Endothelial cell of umbilical vein (primary cell): ENCODE measurements at regions not wholly inside any gene's neighbourhood (a gene's known extent, or its start where the extent isn't known, plus 50 kb on each side); places are given as distances from the start of the nearest gene placed in this dataset.

ENCODE experiments used
- BruUV-seq: library from RNA; stranded (reverse); fragments of 400-500 nt; replicated peaks from 2 replicates; lab custom pipeline; 2021; lab: Mats Ljungman, UMichigan
- CTCF ChIA-PET: fragments of 300-600, 350-600 bp; sonication (Branson Sonifier 250); formaldehyde crosslinking; loops from one replicate; lab custom pipeline; 2021; ENCODE audit warnings: antibody characterized with exemption, inconsistent platforms; lab: Charles Lee
- POLR2A ChIA-PET: fragments of 300-600, 350-600 bp; sonication (Branson Sonifier 250); formaldehyde crosslinking; loops from one replicate; lab custom pipeline; 2021; ENCODE audit warnings: antibody characterized with exemption, inconsistent platforms; lab: Charles Lee
- DNase-seq: peaks from one replicate; pipeline ENCODE4 v3.0.0-alpha.2; 2011; ENCODE audit warnings: low read depth, low spot score
- FAIRE-seq: peaks from 2 replicates; lab custom pipeline; 2011; peaks lifted over from hg19 to GRCh38; lab: Jason Lieb, UNC
- H2AFZ ChIP-seq: 2 replicates; pipeline ENCODE4 v1.6.0; 2012; ENCODE audit warnings: low read depth, low read length, control low read depth, inconsistent platforms
- H3K27ac ChIP-seq: 2 replicates; pipeline ENCODE4 v1.5.1; 2011; ENCODE audit warnings: low read depth, mild to moderate bottlenecking, control low read depth, low read length, moderate library complexity; ENCODE audit not compliant: insufficient read depth
- H3K27me3 ChIP-seq, 2 experiments: 2 replicates each; pipeline versions ENCODE4 v1.6.0 to v1.6.1; 2011; ENCODE audit warnings: low read length in 2 of 2, mixed read lengths in 1 of 2; ENCODE audit not compliant: control insufficient read depth in 2 of 2, insufficient read depth in 2 of 2
- H3K36me3 ChIP-seq, 2 experiments: 2 replicates in 1 of 2; 3 replicates in 1 of 2; pipeline ENCODE4 v1.5.1; 2011; ENCODE audit warnings: low read length in 2 of 2, mild to moderate bottlenecking in 1 of 2, moderate library complexity in 1 of 2; ENCODE audit not compliant: control insufficient read depth in 2 of 2, insufficient read depth in 2 of 2; ENCODE audit errors: extremely low read depth in 1 of 2
- H3K4me1 ChIP-seq: 3 replicates; pipeline ENCODE4 v1.5.1; 2011; ENCODE audit warnings: mild to moderate bottlenecking, low read length; ENCODE audit not compliant: control insufficient read depth, insufficient read depth; ENCODE audit errors: extremely low read depth
- H3K4me2 ChIP-seq: 2 replicates; pipeline ENCODE4 v1.6.1; 2011; ENCODE audit warnings: low read length, control low read depth, mixed read lengths; ENCODE audit not compliant: insufficient read depth
- H3K4me3 ChIP-seq, 3 experiments: fragments of 200-600 bp in 1 of 3; sonication (generic), shearing (Covaris generic) in 1 of 3; replicated peaks in 1 of 3; 2 replicates each; pipeline ENCODE4 v1.5.1; 2011 to 2016; ENCODE audit warnings: control low read depth in 3 of 3, low read length in 3 of 3, mild to moderate bottlenecking in 2 of 3, inconsistent platforms in 1 of 3, low read depth in 1 of 3, moderate library complexity in 1 of 3; ENCODE audit not compliant: insufficient read depth in 1 of 3
- H3K79me2 ChIP-seq: 2 replicates; pipeline ENCODE4 v1.6.0; 2012; ENCODE audit warnings: low read length, inconsistent platforms; ENCODE audit not compliant: control insufficient read depth, insufficient read depth
- H3K9ac ChIP-seq: replicated peaks from 2 replicates; pipeline ENCODE3; 2011; ENCODE audit warnings: low read length, control low read depth; ENCODE audit not compliant: insufficient read depth; ENCODE audit errors: extremely low read depth
- H3K9me1 ChIP-seq: replicated peaks from 3 replicates; pipeline ENCODE4 v1.6.0; 2011; ENCODE audit warnings: mild to moderate bottlenecking, low read length; ENCODE audit not compliant: control insufficient read depth, insufficient read depth; ENCODE audit errors: extremely low read depth
- H3K9me3 ChIP-seq: replicated peaks from 2 replicates; pipeline ENCODE4 v1.5.1; 2012; ENCODE audit warnings: low read length, inconsistent platforms; ENCODE audit not compliant: control insufficient read depth, insufficient read depth
- H4K20me1 ChIP-seq: replicated peaks from 2 replicates; pipeline ENCODE3; 2011; ENCODE audit warnings: mild to moderate bottlenecking, low read length; ENCODE audit not compliant: control insufficient read depth, insufficient read depth; ENCODE audit errors: extremely low read depth
- EZH2 ChIP-seq: IDR thresholded peaks from 2 replicates; pipeline ENCODE4 v1.6.1; 2012; ENCODE audit warnings: borderline replicate concordance, low read depth, mild to moderate bottlenecking, moderate library complexity, low read length, inconsistent platforms; ENCODE audit not compliant: severe bottlenecking
- FOS ChIP-seq: IDR thresholded peaks from 2 replicates; pipeline ENCODE4 v1.6.1; 2011; ENCODE audit warnings: mild to moderate bottlenecking, low read length, moderate library complexity, borderline replicate concordance; ENCODE audit not compliant: insufficient read depth
- GATA2 ChIP-seq: IDR thresholded peaks from 2 replicates; pipeline ENCODE4 v1.7.0; 2011; ENCODE audit warnings: low read depth, mild to moderate bottlenecking, moderate library complexity, mixed read lengths, low read length; ENCODE audit not compliant: insufficient read length, insufficient read depth
- JUN ChIP-seq: IDR thresholded peaks from 2 replicates; pipeline ENCODE4 v1.6.1; 2011; ENCODE audit warnings: borderline replicate concordance, low read depth; ENCODE audit not compliant: insufficient read length, insufficient read depth
- MYC ChIP-seq: IDR thresholded peaks from one replicate; pipeline ENCODE4 v1.6.1; 2011; ENCODE audit warnings: mild to moderate bottlenecking, low read depth, low read length
- POLR2A ChIP-seq: IDR thresholded peaks from 2 replicates; pipeline ENCODE4 v1.6.1; 2012; ENCODE audit warnings: low read depth, mild to moderate bottlenecking, control low read depth, low read length
- POLR2AphosphoS5 ChIP-seq: IDR thresholded peaks from 2 replicates; pipeline ENCODE4 v1.6.1; 2012; ENCODE audit warnings: low read depth, mild to moderate bottlenecking, control low read depth, low read length, moderate library complexity; ENCODE audit not compliant: insufficient read depth
- dilution Hi-C: fragments of 300-500 bp; cut with MboI; formaldehyde crosslinking; loops from one replicate; pipeline ENCODE4 v1.15.0; 2019; ENCODE audit warnings: low sequenced_read_pairs; ENCODE audit not compliant: extremely low pct_ligation_motif_present
- intact Hi-C: fragments of 100-400 bp; cut with micrococcal nuclease; formaldehyde crosslinking; loops from one replicate; pipeline ENCODE4 v1.10.0; 2022
- TF ChIP-seq, protein P1 (sequence below): IDR thresholded peaks from 2 replicates; pipeline ENCODE4 v1.6.1; 2011; ENCODE audit not compliant: insufficient read depth, insufficient read length
- TF ChIP-seq, protein P2 (sequence below), 2 donors: IDR thresholded peaks; 1 replicate in 1 of 2; 2 replicates in 1 of 2; pipeline ENCODE4 v1.5.1; 2011; ENCODE audit warnings: low read length in 2 of 2, mild to moderate bottlenecking in 2 of 2, moderate library complexity in 2 of 2, control low read depth in 1 of 2, inconsistent platforms in 1 of 2, low read depth in 1 of 2; ENCODE audit not compliant: insufficient read depth in 1 of 2; ENCODE audit errors: extremely low read depth in 1 of 2

DNA sequence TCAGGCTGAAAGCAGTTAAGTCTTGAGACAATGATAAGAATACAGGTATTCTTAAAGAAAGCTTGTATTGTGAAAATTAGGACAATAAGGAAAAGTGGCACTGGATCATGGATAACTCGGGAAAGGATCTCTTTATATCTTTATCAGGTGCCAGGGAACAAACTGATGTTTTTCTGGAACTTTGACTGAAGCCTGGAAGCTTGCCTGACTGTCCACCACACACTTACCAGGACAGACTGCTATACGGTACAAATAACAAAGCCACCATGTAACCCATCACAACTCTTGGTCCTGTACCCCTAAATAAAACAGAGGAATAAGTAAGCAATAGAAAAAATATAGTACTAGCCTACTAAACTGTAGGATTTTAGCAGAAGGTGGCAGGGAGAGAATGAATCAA is 623.0 kb downstream of the OTOL1 start:
- Histone ChIP-seq H3K4me3 (no peak overlapping the region), H2AFZ (no peak overlapping the region), H3K36me3 (no peaks in the 10 kb centered on the region), H3K79me2 (no peaks in the 10 kb centered on the region), H3K27me3 (no peaks in the 10 kb centered on the region), H3K9ac (no peak overlapping the region), H3K4me2 (no peak overlapping the region), H3K27ac (no peak overlapping the region), H3K9me1 (no peaks in the 10 kb centered on the region), H3K9me3 (no peaks in the 10 kb centered on the region), H3K4me1 (no peaks in the 10 kb centered on the region), H4K20me1 (no peaks in the 10 kb centered on the region)
- no peak for DNase-seq
- intact Hi-C loops = no loop called here
- dilution Hi-C loops = no loop called here
- TF ChIP-seq, protein P1, sequence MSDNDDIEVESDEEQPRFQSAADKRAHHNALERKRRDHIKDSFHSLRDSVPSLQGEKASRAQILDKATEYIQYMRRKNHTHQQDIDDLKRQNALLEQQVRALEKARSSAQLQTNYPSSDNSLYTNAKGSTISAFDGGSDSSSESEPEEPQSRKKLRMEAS = no peak
- TF ChIP-seq JUN = no peak
- no peak for TF ChIP-seq POLR2AphosphoS5
- TF ChIP-seq POLR2A = no peak
- TF ChIP-seq GATA2 = no peak
- no peak for TF ChIP-seq EZH2
- no peak for TF ChIP-seq FOS
- no peak for TF ChIP-seq MYC
- CTCF ChIA-PET = no interaction called here
- POLR2A ChIA-PET = no interaction called here
- FAIRE-seq = no peak
- no TSS peak for BruUV-seq

DNA sequence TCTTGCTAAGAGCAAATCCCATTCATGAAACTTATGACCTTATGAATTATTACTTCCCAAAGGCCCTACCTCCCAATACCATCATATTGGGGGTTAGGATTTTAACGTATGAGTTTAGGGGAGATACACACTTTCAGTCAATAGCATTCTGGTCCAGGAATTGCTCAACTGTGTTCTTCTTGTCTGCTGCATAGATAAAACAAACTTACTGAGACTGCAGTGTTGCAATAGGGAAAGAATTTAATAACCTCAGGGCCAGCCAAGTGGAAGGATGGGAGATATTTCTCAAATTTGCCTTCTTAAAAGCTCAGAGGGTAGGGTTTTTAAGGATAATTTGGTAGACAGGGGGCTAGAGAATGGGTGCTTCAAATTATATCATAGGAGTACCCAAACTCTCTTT is 625.8 kb downstream of the OTOL1 start:
- H3K27me3 ChIP-seq = no peaks in the 10 kb centered on the region
- ChIA-PET CTCF (no interaction called here), POLR2A (no interaction called here)
- DNase-seq = no peak
- TF ChIP-seq, protein P2, sequence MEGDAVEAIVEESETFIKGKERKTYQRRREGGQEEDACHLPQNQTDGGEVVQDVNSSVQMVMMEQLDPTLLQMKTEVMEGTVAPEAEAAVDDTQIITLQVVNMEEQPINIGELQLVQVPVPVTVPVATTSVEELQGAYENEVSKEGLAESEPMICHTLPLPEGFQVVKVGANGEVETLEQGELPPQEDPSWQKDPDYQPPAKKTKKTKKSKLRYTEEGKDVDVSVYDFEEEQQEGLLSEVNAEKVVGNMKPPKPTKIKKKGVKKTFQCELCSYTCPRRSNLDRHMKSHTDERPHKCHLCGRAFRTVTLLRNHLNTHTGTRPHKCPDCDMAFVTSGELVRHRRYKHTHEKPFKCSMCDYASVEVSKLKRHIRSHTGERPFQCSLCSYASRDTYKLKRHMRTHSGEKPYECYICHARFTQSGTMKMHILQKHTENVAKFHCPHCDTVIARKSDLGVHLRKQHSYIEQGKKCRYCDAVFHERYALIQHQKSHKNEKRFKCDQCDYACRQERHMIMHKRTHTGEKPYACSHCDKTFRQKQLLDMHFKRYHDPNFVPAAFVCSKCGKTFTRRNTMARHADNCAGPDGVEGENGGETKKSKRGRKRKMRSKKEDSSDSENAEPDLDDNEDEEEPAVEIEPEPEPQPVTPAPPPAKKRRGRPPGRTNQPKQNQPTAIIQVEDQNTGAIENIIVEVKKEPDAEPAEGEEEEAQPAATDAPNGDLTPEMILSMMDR (IDR thresholded peaks at IDR 0.05; ENCODE audit: extremely low read depth in 1 of 2, insufficient read depth in 1 of 2, low read depth in 1 of 2, low read length in 2 of 2) = no peak
- TF ChIP-seq POLR2A = no peak
- TF ChIP-seq, protein P1 = no peak
- TF ChIP-seq FOS = no peak
- no peak for TF ChIP-seq JUN
- TF ChIP-seq POLR2AphosphoS5 = no peak
- TF ChIP-seq GATA2 = no peak
- TF ChIP-seq MYC = no peak
- TF ChIP-seq EZH2 = no peak
- H3K36me3 ChIP-seq = no peaks in the 10 kb centered on the region
- H3K4me2 ChIP-seq = no peak overlapping the region
- no peak overlapping the region for H3K9ac ChIP-seq
- dilution Hi-C loops (no loop called here), intact Hi-C loops (no loop called here)
- no peak overlapping the region for H2AFZ ChIP-seq
- H3K9me1 ChIP-seq = no peaks in the 10 kb centered on the region
- no TSS peak for BruUV-seq
- H3K9me3 ChIP-seq = no peaks in the 10 kb centered on the region
- H3K4me1 ChIP-seq = no peaks in the 10 kb centered on the region
- no peaks in the 10 kb centered on the region for H3K79me2 ChIP-seq
- no peaks in the 10 kb centered on the region for H4K20me1 ChIP-seq
- H3K4me3 ChIP-seq = no peak overlapping the region
- no peak overlapping the region for H3K27ac ChIP-seq
- FAIRE-seq = no peak
